Retinal pigment epithelial cell (primary cell): ENCODE measurements at regions not wholly inside any gene's neighbourhood (a gene's known extent, or its start where the extent isn't known, plus 50 kb on each side); places are given as distances from the start of the nearest gene placed in this dataset.

Source experiments
- DNase-seq: peaks from one replicate; pipeline ENCODE4 v3.0.0-alpha.2; 2010; ENCODE audit warnings: low read depth
- H3K4me3 ChIP-seq: 2 replicates; pipeline ENCODE4 v1.5.1; 2011; ENCODE audit warnings: mild to moderate bottlenecking, low read length, control low read depth, moderate library complexity
- TF ChIP-seq, protein P1 (sequence below): conservative IDR thresholded peaks from 2 replicates; pipeline ENCODE4 v1.5.1; 2011; ENCODE audit warnings: low read depth, low read length, control low read depth, inconsistent platforms

DNA sequence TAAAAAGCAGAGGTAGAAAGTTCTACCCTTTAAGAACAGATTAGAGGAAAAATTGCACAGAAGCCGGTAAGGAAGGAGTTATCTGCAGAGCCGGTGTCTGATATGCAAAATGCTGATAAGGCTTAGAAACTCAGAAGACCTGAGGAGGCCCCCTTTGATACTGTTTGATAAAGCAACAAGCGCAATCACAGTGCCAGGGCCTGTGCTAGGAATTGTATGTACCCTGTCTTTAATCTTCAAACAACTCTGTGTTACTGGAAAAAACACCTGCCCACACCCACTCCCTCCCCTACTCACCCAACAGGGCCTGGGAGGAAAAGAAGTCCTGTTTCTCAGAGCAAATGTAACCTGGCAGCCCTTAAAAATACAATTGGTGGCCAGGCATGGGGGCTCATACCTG is 112.7 kb upstream of the FUT8 start:
- TF ChIP-seq, protein P1, sequence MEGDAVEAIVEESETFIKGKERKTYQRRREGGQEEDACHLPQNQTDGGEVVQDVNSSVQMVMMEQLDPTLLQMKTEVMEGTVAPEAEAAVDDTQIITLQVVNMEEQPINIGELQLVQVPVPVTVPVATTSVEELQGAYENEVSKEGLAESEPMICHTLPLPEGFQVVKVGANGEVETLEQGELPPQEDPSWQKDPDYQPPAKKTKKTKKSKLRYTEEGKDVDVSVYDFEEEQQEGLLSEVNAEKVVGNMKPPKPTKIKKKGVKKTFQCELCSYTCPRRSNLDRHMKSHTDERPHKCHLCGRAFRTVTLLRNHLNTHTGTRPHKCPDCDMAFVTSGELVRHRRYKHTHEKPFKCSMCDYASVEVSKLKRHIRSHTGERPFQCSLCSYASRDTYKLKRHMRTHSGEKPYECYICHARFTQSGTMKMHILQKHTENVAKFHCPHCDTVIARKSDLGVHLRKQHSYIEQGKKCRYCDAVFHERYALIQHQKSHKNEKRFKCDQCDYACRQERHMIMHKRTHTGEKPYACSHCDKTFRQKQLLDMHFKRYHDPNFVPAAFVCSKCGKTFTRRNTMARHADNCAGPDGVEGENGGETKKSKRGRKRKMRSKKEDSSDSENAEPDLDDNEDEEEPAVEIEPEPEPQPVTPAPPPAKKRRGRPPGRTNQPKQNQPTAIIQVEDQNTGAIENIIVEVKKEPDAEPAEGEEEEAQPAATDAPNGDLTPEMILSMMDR, result no peak
- H3K4me3 ChIP-seq, result no peak overlapping the region
- DNase-seq, result no peak

DNA sequence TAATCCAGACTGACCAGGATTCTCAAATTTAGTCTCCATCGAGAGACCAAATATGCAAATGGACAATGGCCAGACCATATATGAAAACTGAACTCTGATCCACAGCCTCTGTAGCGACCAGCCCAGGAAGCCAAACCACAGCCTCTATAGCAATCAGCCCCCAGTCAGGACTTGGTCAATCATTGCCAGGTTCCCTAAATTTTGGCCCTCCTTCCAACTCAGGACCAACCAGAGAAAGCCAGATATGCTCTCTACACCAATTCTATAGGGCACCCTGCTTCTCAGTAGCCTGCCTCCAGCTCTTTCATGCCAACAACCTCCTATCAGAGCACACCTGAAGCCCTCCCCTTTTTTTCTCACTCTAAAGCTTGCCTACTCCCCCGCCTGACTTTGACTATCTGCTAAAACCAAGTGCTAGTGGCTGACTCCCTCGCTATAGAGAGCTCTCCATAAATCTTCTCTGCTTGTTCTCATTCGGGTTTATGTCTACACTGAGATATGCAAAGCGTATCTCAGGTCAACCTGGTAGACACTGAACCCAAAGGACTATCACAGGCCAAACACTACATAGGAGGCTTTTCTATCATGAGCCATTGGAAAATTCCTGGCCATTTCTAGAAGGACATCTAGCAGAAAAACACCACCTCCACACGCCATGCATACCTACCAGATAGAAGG is 110.5 kb upstream of the FUT8 start:
- no peak for DNase-seq

DNA sequence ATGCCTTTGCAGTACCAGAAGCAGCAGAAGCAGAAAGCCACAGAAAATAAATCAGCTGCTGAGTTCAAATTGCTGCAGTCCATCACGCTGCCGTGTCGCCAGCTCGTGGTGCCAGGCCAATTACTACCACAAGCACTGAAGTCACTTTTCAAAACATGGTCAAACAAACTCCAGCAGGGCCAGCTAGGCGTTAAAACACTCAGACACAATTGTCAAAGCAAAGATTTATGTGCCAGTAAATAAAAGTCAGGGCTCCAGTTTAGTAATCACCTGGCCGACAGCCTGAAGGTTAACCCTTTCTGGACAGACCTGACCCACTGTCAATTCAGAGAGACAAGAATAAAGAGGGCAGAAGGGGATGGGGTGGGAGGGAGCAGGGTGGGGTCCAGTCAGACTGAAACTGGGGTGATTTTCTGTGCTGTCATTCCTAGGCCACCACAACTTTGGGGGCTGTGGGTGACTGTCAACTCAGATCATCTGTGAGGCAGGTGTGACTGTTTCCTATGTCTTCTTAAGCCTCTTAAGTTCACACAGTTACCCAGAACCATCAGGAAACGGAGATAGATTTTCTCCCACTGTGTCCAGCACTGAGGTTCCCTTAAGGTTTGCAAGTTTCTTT is 109.8 kb upstream of the FUT8 start:
- DNase-seq, result no peak
- TF ChIP-seq, protein P1, result no peak
- no peak overlapping the region for H3K4me3 ChIP-seq

More for the DNA sequence above, 110.5 kb upstream of the FUT8 start:
- H3K4me3 ChIP-seq, result no peak overlapping the region
- TF ChIP-seq, protein P1, result no peak

DNA sequence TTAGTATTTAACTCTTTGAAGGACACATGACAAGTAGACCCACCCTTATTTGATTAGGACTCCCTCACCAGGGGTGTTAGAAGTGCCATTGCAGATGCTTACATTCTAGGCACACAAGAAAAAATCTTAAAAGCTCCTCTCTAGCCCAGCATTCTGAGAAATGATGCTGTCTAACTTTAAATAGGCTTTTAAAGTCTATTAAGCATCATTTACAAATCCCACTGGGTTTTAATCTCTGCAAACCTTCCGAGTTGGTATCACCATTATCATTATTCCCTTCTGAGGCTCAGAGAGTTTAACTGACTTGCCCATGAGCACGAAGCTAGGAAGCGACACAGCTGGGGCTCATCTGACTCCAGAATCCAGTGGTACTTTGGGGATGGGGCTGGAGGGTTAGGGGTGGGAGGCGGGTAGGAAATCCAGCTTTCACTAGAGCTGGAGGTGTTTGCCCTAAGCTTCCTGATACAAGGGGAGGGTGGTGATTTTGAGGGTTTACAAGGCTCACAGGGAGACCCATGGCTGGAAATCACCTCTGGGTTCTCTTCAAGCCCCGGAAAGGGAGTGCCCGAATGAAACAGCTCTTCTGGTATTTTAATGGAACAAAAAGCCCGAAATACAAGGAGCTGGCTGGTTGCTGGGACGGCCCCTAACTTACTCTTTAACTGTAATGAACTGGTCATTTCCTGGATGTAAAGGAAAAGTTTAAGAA is 109.2 kb upstream of the FUT8 start:
- DNase-seq, result no peak
- TF ChIP-seq, protein P1, result no peak
- no peak overlapping the region for H3K4me3 ChIP-seq

DNA sequence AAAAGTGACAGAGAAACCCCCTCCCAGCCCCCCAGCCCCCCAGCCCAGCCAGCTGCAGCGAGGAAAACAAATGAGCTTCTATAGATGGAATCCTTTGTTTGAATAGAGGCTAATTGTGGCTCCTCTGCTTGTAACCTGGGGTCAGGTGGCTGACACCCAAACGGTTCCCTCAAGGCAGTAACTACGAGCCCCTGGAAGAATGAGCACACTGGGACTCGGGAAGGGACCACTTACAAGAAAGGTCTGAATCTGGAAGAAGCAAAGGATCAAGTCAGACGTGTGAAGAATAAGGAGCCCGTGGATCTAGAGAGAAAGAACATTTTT is 108.7 kb upstream of the FUT8 start:
- DNase-seq, result no peak
- TF ChIP-seq, protein P1, result no peak
- no peak overlapping the region for H3K4me3 ChIP-seq

DNA sequence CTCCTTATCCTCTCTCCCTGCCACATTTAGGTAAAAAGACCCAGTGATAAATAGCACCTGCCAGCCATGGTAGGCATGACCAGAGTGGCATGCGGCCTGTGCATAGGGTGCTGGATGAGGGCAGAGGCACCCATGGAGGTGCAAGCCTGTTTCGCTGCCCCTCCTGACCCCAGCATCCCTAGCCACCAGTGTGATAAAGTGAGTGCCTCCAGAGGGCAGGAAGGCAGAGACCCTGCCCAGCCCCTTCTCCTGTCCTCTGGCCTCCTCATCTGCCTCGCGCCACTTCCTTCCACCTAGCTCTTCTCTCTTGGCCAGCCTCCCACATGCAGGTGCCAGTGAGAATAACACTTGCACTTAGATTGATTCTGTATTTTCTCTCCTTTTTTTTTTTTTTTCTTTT is 108.3 kb upstream of the FUT8 start:
- DNase-seq, result no peak
- TF ChIP-seq, protein P1, result no peak

DNA sequence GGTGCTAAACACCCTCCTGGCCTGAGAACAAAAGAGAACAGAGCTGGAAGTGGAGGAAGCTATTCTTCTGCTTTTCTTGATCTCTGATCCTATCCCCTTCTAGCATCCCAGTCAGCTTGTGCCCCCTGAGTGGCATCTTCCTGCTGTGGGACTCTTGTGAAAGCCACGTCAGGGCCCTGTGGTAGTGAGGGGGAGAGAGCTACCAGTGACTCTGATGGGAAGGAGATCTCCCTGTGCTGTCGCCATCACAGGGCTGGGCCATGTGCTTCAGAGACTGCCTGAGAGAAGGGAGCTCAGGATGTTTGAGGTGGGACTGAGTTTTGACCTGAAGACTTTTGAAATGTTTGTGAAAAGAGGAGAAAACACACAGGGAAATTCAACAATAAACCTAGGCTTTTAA is 107.6 kb upstream of the FUT8 start:
- TF ChIP-seq, protein P1, result no peak
- H3K4me3 ChIP-seq, result no peak overlapping the region
- no peak for DNase-seq

More for the DNA sequence above, 108.3 kb upstream of the FUT8 start:
- no peak overlapping the region for H3K4me3 ChIP-seq
